Frontal cortex (tissue), 3 donors: ENCODE measurements at regions not wholly inside any gene's neighbourhood (a gene's known extent, or its start where the extent isn't known, plus 50 kb on each side); places are given as distances from the start of the nearest gene placed in this dataset.
"Not testable (repeated sequence)": the region's sequence is repeated elsewhere in the genome, so short reads cannot be mapped to it uniquely, and the experiment has no call there.

Experiments used
- DNase-seq, 2 donors: peaks; one replicate each; pipeline ENCODE4 v3.0.0; 2012; ENCODE audit warnings: low spot score in 2 of 2
- FAIRE-seq: peaks from 2 replicates; lab custom pipeline; 2012; peaks lifted over from hg19 to GRCh38; lab: Jason Lieb, UNC
- donor health status: control.
- donor health status: control.
- donor health status: control.

GRCh38 chr9:62869061-62869460 lies 1679.2 kb downstream of the SPATA31A7 start:
- FAIRE-seq, DNase-seq: not testable (repeated sequence)

DNA sequence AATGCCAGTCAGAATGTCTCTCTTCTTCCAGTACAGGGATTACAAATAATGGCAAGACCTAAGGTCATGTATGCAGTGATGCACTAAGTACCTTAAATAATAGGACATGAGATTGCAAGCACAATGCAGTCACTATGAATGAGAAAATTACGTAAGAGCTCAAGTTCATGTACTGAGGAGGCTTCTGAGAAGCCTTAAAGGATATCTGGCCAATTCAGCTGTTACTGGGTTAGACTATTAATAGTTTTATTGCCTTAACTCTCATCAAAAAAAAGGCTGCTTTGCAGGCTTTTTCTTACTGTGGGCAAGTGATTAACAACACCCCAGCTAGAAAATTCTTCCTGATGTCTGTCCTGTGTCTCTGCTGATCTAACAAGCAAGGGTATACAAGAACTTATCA lies 1681.9 kb downstream of the SPATA31A7 start:
- DNase-seq, FAIRE-seq: not testable (repeated sequence)

DNA sequence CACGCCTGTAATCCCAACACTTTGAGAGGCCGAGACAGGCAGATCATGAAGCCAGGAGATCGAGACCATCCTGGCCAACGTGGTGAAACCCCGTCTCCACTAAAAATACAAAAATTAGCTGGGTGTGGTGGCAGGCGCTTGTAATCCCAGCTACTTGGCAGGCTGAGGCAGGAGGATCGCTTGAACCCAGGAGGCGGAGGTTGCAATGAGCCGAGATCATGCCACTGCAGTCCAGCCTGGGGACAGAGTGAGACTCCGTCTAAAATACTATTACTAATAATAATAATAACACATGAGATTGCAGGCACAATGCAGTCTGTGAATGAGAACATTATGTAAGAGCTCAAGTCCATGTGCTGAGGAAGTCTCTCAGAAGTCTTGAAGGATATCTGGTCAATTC lies 1684.4 kb downstream of the SPATA31A7 start:
- DNase-seq, FAIRE-seq: not testable (repeated sequence)

DNA sequence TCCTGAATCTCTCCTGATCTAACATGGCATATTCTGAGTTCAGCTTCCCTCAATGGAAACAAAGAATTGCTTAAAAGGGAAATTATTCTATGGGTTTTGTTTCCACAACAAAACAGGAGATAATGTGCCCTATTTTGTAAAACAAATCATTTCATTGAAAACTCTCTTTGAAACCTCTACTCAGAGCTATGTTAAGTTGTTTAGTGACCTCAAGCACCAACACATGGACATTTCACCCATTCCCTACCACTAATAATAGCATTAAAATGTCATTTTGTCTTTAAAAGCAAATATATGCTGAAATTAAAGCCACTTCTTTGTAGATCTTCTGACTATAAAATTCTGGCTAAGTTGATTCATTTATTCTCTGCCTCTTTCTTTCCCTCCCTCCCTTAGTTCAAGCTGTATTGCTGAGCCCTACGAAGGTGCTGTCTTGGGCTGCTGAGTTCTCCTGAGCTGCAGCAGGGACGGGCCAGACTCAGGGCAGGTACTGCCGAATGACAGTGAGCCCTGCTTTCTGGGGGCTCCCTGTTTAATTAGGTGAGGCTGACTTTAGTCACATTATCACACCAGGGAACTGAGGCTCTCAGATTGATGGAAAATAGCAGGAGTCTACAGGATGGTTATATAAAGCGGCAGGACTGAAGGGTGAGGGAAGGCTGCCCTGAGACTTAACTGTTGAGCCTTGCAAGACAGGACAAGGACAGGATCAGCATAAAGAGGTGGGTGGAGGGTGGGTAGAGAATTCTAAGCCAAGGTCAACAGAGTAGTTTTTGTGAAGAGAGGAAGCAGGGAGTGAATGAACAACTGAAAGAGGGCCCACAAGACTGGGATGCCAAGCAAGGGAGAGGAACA lies 1685.1 kb downstream of the SPATA31A7 start:
- not testable (repeated sequence) for DNase-seq, FAIRE-seq

GRCh38 chr9:62877552-62877951 lies 1687.7 kb downstream of the SPATA31A7 start:
- not testable (repeated sequence) for FAIRE-seq, DNase-seq

DNA sequence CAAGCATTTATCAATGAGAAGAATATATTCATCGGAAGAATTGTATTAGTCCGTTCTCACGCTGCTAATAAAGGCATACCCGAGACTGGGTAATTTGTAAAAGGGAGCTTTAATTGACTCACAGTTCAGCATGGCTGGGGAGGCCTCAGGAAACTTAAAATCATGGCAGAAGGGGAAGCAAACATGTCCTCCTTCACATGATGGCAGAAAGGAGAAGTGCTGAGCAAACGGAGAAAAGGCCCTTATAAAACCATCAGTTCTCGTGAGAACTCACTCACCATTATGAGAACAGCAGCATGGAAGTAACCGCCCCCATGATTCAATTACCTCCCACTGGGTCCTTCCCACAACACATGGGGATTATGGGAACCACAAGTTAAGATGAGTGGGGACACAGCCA lies 1688.2 kb downstream of the SPATA31A7 start:
- DNase-seq, FAIRE-seq: not testable (repeated sequence)

GRCh38 chr9:62880453-62880852 lies 1690.6 kb downstream of the SPATA31A7 start:
- not testable (repeated sequence) for FAIRE-seq, DNase-seq

DNA sequence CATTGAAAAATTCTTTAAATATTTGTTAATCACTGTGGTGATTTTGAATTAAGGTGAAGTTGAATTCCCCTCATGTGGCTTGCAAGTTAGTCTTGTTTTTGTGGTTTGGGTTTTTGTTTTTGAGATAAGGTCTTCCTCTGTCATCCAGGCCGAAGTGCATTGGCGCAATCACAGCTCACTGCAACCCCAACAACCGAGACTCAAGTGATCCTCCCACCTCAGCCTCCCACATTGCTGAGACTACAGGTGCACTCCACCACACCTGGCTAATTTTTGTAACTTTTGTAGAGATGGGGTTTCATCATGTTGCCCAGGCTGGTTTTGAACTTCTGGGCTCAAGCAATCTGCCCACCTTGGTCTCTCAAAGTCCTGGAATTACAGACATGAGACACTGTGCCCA lies 1691.1 kb downstream of the SPATA31A7 start:
- not testable (repeated sequence) for DNase-seq, FAIRE-seq

- DNase-seq, FAIRE-seq: not testable (repeated sequence)
Measured at GRCh38 chr9:62881811-62882210, 1692.0 kb downstream of the SPATA31A7 start.

DNA sequence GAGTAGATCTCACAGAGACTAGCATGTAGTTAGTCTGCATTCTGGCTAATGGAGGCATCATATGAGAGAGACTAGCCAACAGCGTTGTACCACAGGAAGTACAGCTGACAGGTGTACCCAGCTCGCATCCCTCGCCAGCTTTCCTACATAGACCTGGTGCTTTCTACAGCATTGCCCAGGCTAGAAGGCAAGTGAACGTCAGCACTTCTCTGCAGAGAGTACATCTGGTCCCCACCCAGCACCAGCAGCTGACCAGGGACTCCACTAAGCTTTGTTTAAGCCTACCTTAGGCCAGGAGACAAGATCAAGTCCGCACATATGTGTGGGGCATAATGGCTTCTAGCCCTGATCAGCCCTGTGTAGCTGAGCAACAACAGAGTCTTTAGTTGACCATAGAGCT lies 1692.9 kb downstream of the SPATA31A7 start:
- FAIRE-seq, DNase-seq: not testable (repeated sequence)

DNA sequence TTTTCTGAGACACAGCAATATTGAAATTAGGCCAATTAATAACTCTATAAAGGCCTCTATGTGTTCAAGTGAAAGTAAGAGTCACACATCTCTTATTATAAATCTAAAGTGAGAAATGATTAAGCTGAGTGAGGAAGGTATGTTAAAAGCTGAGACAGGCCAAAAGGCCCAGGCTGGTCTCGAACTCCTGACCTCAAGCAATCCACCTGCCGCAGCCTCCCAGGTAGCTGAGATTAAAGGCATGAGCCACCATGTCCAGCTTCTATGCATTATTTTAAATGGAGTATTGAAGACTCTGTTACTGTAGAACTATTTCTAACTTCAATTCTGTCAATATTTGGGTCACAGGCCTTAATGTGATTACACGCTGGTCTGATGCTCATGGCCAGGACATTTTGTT lies 1706.9 kb downstream of the SPATA31A7 start:
- not testable (repeated sequence) for DNase-seq, FAIRE-seq

GRCh38 chr9:62897411-62898225 lies 1707.8 kb downstream of the SPATA31A7 start:
- DNase-seq, FAIRE-seq: not testable (repeated sequence)

GRCh38 chr9:62899666-62900065 lies 1709.8 kb downstream of the SPATA31A7 start:
- DNase-seq, FAIRE-seq: not testable (repeated sequence)

GRCh38 chr9:62904061-62904460 lies 1714.2 kb downstream of the SPATA31A7 start:
- DNase-seq, FAIRE-seq: not testable (repeated sequence)

DNA sequence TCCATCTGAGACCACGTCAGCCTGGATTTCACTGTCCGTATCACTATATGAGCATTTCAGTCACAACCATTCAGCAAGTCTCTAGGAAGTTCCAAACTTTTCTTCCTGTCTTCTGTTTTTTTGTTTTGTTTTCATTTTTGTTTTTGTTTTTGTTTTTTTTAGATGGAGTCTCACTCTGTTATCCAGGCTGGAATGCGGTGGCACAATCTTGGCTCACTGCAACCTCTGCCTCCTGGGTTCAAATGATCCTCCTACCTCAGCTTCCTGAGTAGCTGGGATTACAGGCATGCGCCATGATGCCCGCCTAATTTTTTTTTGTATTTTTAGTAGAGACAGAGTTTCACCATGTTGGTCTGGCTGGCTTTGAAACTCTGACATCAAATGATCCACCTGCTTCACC lies 1715.9 kb downstream of the SPATA31A7 start:
- FAIRE-seq, DNase-seq: not testable (repeated sequence)

- FAIRE-seq, DNase-seq: not testable (repeated sequence)
Measured at GRCh38 chr9:62907866-62908265, 1718.0 kb downstream of the SPATA31A7 start.

GRCh38 chr9:62908271-62908670 lies 1718.4 kb downstream of the SPATA31A7 start:
- FAIRE-seq, DNase-seq: not testable (repeated sequence)

GRCh38 chr9:62909447-62909846 lies 1719.6 kb downstream of the SPATA31A7 start:
- peak; percentile 77 for FAIRE-seq
- not testable (repeated sequence) for DNase-seq

- FAIRE-seq, DNase-seq: not testable (repeated sequence)
Measured at GRCh38 chr9:62912278-62912677, 1722.4 kb downstream of the SPATA31A7 start.

GRCh38 chr9:62915168-62915567 lies 1725.3 kb downstream of the SPATA31A7 start:
- FAIRE-seq, DNase-seq: not testable (repeated sequence)
